ENCODE measurements at regions not wholly inside any gene's neighbourhood (a gene's known extent, or its start where the extent isn't known, plus 50 kb on each side); places are given as distances from the start of the nearest gene placed in this dataset.

DNA sequence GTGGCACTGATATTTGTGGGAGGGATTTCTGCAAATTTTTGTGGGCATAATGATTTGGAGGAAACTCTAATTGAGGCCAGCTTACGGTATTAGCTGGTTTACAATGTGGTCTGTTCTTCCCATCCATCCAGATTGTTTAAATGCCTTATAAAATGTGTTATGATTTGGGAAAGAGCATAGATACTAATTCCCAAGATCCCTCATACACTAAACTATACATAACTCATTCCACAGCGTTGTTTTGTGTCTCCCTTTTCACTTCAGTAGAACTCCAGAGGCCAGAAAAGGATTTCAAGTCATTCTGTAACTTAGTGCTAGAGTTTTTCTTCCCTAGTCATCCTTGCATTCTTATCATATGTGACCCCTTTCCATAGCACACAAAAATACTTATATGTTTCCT is 292.6 kb upstream of the NT5E start:
- TF ChIP-seq TCF7L2 (IDR thresholded peaks at IDR 0.05; ENCODE audit: borderline replicate concordance, low read depth, low read length), result no peak
- no peak for TF ChIP-seq CTCF (tag by site-specific recombination; IDR thresholded peaks at IDR 0.05)
- no peak for TF ChIP-seq ZNF138 (tag by site-specific recombination; IDR thresholded peaks at IDR 0.05; ENCODE audit: borderline replicate concordance)
- no peak for TF ChIP-seq PATZ1 (tag by site-specific recombination; IDR thresholded peaks at IDR 0.05)
- TF ChIP-seq ZFP3 (tag by site-specific recombination; IDR thresholded peaks at IDR 0.05; ENCODE audit: low read depth), result no peak
- TF ChIP-seq ZNF645 (tag by site-specific recombination; IDR thresholded peaks at IDR 0.05), result no peak
- no peak for TF ChIP-seq PRDM10 (tag by site-specific recombination; IDR thresholded peaks at IDR 0.05)
- no peak for TF ChIP-seq YY1 (tag by site-specific recombination; IDR thresholded peaks at IDR 0.05)
- no peak for TF ChIP-seq KLF16 (tag by site-specific recombination; IDR thresholded peaks at IDR 0.05)
